GM12872 (cell line): ENCODE measurements at regions not wholly inside any gene's neighbourhood (a gene's known extent, or its start where the extent isn't known, plus 50 kb on each side); places are given as distances from the start of the nearest gene placed in this dataset.

Experiments used
- CTCF ChIP-seq: IDR thresholded peaks from 3 replicates; pipeline ENCODE4 v1.5.1; 2011; ENCODE audit warnings: low read depth, mild to moderate bottlenecking, low read length, moderate library complexity; ENCODE audit not compliant: insufficient read depth

GRCh38 chr1:101566883-101567538, 330.2 kb downstream of the S1PR1 start:
- no peak for TF ChIP-seq CTCF

- TF ChIP-seq CTCF, result peak; percentile 94
These were observed 330.9 kb downstream of the S1PR1 start for GRCh38 chr1:101567582-101568189.

GRCh38 chr1:101587741-101588140, 350.9 kb downstream of the S1PR1 start:
- TF ChIP-seq CTCF, result no peak

GRCh38 chr1:101588677-101589076, 351.9 kb downstream of the S1PR1 start:
- TF ChIP-seq CTCF, result no peak

- TF ChIP-seq CTCF, result no peak
These were observed 356.0 kb downstream of the S1PR1 start for GRCh38 chr1:101592845-101593244.

GRCh38 chr1:101595881-101596374, 359.1 kb downstream of the S1PR1 start:
- TF ChIP-seq CTCF, result no peak

- no peak for TF ChIP-seq CTCF
These were observed 366.9 kb downstream of the S1PR1 start for GRCh38 chr1:101603726-101604125.
